HK-2 (cell line): ENCODE measurements at regions not wholly inside any gene's neighbourhood (a gene's known extent, or its start where the extent isn't known, plus 50 kb on each side); places are given as distances from the start of the nearest gene placed in this dataset.
A peak's percentile ranks its signal among the peaks of the same experiment; 100 is the strongest.
"Not testable (repeated sequence)": the region's sequence is repeated elsewhere in the genome, so short reads cannot be mapped to it uniquely, and the experiment has no call there.

Source experiments
- DNase-seq: peaks from one replicate; pipeline ENCODE4 v3.0.0-alpha.2; 2018; ENCODE audit not compliant: unreplicated experiment

DNA sequence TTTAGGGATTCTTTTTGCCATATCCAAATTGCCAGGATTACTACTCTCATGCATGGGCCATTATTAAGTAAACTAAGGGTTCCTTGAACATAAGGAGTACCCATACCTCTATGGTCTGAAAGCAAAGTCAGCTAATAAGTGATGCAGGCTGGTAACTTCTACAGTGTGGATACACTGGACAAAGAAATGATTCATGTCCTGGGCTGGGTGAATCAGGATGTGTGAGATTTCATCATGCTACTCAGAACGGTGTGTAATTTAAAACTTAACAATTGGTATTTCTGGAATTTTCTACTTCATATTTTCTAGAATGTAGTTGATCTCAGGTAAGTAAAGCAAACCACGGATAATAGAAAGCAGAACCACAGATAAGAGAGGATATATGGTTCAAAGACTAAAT is 428.8 kb downstream of the CHSY3 start:
- DNase-seq, result no peak

DNA sequence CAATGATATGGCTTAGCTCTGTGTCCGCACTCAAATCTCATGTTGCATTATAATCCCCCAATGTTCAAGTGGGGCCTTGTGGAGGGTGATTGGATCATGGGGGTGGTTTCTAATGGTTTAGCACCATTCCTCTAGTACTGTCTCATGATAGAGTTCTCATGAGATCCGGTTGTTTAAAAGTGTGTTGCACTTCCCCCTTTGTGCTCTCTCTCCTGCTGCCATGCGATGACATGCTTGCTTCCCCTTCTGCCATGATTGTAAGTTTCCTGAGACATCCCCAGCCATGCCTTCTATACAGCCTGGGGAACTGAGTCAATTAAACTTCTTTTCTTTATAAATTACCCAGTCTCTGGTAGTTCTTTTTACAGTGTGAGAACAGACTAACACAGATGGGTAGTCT is 427.1 kb downstream of the CHSY3 start:
- no peak for DNase-seq

DNA sequence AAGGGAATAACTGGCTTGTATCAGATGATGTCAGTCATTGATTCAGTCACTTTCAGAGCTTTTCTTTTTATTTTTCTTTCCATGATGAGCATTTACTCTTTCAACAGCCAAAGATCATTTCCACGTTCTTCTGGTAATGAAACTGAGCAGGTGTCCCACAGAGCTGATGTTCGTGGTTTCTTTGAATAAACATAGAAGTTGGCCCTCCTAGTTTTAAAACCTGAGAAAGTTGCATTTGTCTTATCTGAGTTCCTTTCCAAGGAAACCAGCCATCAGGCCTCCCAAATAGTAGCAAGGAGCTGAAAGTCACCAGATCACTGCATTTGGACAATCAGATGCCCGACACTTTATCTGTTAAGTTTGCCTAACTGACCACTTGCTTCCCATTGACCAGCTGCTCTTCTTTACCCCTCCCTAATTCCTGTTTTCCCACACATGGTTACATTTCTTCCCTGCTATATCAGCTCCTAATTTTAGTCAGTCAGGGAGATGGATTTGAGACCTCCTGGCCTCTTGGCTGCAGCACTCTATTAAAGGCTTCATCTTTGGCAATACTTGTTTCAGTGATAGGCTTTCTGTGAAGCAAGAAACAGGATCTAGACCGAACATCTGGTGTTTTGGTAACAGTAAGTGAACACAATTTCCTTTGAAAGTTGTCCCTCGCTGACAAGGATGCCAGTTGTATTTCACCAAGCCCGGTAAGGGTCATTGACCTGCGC is 420.8 kb downstream of the CHSY3 start:
- no peak for DNase-seq

DNA sequence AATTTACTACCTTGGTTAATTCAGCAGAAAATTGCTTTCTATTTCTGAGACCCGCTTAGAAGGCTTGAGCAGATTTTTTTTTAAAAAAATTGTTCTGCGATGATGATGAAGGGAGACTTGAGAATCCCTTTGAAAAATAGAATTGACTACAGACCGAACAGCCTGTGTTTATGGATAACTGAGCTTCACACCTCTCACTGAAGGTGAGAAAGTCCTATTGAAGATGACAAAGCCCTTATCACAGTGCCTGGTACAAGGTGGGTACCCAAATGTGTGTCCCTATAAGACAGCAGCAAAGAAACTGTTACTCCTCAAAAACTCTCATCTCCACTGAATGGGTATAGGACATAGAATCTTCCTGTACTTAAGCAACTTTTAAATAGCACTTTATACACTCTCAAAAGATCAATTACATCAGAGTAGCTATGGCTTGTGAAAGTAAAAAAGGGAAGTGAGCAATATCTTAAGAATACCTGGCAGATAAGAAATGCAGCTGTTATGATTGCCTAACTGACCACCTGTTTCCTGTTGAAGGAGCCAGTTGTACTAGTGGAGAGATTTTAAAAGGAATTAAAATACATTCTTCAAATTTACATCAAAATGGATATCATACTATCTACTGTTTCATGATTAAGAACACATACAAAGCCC is 419.7 kb downstream of the CHSY3 start:
- DNase-seq, result no peak

DNA sequence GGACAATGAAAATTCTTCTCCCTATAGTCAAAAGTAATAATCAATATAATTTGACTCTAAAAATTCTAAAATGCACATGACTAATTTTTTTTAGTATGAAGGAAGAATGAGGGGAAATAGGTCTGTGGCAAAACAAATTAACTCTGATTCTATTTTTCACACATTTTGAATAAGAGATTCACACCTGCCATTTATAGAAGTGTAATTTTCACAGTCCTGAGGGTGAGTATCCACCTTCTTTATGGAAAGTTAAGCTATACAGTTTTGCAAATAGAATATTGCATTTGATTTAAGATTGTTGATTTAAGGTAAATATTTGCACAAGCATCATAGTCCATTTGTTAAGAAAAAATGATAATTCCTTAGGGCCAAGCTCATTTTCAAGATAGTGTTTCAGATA is 417.7 kb downstream of the CHSY3 start:
- no peak for DNase-seq

DNA sequence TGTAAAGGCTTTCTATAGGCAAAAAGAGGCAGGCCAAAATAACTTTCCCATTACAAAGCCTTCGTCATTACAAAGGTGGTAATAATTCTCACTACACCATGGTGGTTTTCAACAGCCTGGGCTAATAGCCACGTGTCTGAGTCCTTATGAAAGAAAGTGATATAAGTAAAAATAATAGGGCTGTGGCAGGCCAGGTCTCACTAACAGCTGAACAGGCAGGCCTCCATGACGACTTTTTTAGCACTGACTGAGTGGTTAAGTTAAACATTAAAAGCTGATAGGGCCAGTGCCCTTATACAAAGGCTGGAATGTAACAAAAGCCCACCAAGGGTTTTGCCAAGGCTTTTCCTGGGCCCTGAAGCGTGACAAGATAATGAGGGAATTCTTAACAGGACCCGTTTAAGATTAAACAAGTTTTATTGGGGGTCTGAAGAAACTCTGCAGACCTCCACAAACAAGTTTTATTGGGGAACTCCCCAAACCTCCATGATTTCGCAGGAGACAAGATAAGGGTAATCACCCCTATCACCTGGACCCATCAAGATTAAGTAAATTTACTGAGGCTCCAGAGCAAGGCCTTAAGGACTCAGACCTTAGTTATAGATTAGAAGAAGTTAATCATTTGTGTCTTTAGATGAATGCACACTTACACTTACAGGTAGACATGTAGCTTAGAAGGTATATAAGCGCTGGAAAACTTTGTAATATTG is 412.9 kb downstream of the CHSY3 start:
- peak; percentile 39 for DNase-seq

DNA sequence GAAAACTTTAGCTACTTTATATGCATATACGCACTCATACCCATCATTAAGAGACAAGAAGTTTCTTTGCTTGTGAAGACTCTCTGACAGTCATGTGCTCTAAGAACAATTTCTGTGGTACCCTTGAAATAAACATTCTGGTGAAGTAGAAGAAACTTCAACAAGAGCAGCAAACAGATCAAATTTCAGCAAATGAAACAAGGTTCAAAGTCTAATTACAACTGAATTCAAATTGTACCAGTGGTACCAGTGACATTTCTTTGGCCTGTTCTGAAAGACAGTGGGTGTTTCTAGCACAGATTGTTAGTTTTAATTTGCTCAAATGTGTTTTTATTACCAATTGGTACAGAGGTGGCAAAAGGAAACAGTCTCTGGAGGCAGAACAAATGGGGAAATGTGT is 391.0 kb downstream of the CHSY3 start:
- no peak for DNase-seq

DNA sequence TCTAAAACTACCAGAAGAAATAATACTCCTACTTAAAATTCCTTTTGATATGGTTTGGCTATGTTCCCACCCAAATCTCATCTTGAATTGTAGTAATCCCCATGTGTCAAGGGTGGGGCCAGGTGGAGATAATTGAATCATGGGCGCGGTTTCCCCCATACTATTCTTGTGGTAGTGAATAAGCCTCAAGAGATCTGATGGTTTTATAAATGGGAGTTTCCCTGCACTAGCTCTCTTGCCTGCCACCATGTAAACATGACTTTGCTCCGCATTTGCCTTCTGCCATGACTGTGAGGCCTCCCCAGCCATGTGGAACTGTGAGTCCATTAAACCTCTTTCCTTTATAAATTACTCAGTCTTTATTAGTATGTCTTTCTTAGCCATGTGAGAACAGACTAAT is 390.5 kb downstream of the CHSY3 start:
- DNase-seq, result not testable (repeated sequence)

DNA sequence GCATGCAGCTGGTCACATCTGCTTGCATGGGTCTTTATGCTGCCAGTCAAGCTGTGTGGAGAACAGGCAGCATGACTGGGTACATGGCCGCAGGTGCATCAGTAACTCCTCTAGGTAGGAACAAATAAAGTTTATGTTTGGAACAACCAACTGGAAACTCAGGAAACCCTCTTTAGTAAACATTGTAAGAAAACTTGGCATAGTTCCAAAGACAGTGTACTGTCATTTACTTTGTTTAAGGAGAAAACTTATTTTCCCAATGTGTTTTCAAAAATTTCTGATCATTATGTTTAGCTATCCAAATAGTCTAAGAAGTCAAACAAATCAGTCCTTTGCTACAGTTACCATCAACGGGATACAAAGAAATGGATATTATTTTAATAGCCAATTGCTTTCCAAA is 386.0 kb downstream of the CHSY3 start:
- no peak for DNase-seq

DNA sequence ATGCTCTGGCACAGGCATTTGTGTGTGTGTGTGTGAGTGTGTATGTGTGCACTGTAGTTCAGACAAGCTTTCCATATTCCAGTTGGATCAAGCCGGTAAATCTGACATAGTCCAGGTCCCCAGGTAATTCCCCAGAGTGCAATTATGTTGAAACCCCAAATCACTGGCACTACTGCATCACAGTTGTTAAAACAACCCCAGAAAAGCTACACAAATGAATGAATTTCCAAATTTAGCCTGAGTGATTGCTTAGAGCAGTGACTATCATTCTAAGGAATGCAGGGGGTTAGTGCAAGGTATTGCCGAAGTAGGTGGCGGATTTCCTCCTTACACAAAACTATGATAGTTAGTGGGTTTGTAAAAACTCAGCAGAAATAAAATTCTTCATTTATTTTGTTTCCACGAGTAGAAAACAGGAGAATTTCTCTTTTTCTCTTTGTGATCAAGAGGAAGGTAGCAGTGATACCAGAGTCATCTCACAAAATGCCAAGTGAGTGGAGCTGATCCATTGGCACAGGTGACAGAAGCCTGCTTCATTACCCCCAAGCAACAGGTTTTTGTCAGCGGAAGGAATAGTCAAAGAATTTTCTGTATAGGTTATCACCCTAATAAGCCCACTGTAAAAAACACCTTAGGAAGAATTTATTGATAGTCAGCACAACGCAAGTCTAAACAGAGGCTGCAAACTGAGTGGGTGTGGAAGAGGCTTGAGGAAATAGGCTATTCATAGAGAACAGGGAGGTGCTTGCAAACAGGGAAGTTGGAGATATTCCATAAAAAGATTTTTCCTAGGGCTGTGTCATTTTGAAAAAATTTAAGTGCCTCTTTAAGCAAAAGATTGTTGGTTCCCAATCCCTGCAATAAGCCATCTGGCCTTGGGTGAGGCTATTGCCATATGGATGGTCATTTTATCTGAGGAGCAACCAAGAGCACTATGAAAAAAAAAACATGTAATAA is 385.1 kb downstream of the CHSY3 start:
- no peak for DNase-seq

DNA sequence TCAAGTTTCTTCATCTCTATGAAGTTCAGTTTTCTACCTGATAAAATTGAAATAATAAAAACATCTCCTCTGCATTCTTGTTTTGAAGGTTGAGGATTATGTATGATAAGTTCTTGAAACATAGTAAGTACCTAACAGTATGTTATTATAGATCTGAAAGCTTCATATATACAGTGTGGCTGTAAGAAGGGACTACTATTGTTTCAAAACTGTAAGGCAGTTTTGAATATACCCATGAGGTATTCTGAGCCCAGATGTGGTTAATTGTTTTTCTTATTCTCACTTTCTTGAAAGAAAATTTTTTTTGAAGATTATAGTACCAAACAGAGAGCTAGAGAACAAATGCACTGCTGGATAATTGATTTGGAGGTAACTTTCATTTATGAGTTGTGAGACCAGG is 383.2 kb downstream of the CHSY3 start:
- DNase-seq, result no peak

DNA sequence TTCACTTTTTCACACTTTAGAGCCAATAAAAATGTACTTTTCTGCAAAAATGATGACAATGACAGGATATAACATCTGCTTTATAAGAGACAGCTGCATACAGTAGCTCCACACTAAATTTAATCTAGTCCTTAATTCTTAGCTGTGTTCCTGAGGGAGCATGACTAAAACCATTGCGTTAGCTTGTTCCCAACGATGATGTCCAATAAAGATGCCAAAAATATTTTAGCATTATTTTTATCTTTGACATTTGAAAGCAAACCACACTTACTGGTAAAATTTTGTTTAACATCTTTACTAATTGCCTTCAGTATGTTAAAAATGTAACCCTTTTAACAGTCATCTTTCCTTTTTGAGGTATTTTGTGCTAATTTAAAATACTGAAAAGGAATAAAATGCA is 382.7 kb downstream of the CHSY3 start:
- no peak for DNase-seq

DNA sequence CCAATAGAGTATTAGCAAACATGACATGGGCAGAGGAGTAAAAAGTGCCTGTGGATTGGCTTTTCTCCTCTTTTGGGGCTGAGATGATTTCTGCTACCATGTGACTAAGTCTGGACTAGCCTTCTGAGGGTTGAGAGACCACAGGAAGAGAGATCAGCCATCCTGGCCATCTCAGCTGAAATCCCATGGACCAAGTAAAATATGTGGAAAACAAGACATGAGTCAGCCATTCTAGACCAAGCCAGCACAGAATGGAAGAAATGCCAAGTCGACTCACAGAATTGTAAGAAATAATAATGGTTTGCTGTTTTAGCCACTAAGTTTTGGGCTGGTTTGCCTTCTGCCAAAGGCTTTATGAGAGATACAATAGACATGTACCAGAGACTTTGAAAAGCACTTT is 377.8 kb downstream of the CHSY3 start:
- DNase-seq, result no peak

DNA sequence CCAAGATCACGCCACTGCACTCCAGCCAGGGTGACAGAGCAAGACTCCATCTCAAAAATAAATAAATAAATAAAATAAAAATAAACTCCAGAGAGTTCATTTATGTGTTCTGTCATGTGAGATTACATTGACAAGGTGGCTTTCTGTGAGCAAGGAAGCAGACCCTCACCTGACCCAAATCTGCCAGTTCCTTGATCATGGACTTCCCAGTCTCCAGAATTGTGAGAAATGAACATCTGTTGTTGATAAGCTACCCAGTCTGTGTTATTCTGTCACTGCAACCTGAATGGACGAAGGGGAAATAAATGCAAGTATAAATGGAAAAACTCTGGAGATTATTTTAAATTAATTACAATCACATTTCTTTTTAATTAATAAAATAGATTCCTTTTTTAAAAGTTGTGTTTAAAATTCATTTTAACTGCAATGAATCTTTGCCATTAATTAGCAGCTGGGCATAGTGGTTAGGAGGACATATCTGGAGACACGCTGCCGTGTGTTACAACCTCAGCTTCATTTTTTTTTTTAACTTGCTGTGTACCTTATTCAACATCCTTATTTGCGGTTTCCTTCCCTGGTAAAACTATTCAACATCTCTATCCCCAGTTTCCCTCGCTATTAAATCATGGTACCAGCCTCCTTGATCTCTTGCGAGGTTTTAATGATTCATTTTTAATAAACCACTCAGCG is 376.4 kb downstream of the CHSY3 start:
- no peak for DNase-seq

DNA sequence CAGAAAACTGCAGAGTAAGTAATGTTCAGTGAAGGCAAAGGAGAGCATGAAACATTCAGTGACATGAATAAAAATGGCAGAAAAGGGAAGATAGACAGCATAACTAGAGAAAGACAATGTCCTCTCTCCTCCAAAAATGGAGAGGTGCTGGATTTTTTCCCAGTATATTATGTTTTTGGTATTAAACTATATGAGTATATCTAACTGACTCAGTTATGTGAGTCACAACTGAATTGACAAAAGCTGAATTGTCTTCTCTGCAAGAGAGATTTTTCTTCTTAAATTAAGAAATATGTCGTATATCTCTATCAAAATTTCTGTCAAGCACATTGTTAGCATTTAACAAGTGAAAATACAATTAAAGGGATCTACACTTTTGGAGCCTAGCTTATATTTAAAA is 375.1 kb downstream of the CHSY3 start:
- no peak for DNase-seq

DNA sequence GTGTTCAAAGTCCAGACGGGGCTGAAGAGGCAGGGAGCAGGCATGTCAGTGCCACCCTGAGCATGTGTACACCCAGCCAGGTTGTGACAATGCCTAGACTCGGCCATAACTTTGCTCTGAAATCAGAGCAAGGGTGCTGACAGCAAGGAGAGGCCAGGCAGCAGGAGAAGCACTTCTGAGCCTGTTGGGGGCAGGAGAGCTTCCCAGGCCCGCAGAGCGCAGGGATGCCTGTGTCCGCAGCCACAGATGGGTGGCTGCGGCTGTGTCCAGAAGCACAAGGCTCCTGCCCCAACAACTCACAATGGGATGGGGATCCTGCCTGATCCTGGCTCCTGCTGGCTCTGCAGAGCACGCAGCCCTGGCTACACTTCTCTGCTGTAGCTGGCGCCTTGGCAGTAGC is 373.9 kb downstream of the CHSY3 start:
- no peak for DNase-seq

DNA sequence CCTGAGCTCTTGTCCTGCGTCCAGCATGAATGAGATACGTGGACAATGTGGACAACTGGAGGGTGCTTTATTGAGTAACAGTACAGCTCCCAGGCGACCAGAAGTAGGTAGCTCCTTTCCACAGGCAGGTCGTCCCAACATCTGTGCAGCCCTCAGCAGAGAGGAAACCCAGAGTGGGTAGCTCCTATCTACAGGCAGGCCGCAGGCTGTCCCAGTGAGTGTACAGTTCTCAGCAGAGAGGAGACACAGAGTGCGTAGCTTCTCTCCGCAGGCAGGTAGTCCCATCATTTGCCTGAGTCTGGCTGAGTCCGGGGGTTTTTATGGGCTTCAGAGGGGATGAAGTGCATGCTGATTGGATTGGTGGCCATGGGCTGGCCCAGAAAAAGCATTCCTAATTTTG is 373.3 kb downstream of the CHSY3 start:
- no peak for DNase-seq

DNA sequence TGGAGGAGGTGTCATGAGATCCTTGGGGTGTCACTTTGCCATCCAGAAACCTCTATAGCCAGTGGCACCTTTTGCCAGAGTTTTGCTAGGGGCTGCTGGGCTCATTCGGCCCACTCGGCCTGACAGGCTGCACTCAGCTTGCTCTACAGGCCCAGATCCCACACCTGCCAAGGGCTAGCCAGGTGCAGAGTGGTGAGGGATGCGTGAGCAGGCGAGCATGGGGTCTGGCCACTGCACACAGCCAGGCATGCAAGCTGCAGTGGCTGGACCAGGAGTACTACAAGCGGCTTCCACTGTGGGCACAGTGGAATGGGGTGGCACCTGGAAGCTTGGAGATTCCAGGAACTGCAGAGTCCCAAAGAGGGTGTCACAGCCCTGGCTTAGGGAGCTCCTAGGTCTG is 372.7 kb downstream of the CHSY3 start:
- no peak for DNase-seq

DNA sequence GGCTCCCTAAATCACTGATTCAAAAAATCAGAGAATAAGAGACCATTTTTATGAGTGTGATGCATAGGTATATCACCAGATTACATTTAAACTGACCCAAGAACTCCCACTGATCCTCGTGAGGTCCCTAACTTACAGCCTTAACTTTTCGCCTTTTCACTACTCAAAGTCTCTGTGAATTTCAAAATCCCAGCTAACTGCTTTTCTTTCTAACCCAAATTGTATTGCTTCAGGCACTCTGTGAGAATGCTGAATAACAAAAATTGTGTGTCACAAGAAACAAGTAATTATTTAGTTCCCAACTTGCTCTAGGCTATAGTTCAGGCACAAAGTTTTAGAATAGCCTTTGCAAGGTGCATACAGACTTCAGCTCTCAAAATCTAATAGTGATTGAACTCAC is 368.6 kb downstream of the CHSY3 start:
- DNase-seq, result no peak

DNA sequence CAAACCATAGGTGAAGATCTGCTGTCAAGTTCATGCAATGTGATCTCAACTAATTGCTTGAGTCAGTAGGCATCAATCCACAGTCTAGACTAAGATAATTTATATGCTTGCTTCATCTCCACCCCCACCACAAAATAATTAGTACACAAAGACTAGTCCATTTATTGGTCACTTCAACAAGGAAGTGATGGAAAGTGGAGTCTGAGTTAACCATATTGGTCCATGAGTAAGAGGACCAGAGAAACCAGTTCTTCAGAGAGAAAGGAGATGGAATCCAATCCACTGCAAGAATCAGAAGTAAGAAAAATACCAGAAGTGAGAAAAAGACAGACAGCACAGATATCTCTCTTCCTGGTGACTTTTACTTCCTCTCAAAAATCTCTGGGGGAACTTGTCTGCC is 366.5 kb downstream of the CHSY3 start:
- no peak for DNase-seq

DNA sequence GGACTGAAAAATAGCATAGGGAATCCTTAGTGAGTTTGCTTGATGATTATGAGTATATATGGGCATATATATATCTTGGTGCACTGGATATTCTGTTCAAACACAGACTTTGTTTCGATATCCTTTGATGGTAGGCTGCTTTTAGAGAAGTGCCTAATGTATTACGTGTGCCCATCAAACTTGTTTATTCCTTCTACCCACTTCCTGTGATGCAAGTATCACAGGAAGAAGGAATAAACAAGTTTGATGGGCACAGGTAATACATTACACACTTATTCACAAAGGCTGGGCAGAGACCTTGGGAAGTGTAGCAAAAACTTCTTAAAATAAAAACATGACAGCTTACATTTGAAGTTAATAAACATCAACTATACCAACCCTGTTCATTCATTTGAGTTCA is 364.2 kb downstream of the CHSY3 start:
- DNase-seq, result no peak

DNA sequence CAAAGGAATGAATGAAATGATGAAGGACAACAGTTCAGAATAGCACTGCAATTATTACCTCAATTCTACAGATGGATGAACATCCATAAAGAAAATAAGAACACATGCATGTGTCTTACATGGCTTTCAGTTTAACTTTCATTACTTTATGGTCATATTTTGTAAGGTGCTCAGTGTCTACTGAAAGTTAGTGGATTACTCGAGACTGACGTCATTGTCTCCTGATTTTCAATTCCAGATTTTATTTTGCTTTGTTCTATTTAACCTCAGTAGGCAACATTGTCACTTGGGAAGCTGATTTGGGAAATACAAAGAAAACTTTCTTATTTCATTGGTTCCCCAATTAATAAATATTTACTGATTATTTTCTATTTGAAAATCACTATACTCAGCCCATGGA is 363.7 kb downstream of the CHSY3 start:
- DNase-seq, result no peak
